ENCODE measurements at regions not wholly inside any gene's neighbourhood (a gene's known extent, or its start where the extent isn't known, plus 50 kb on each side); places are given as distances from the start of the nearest gene placed in this dataset.

DNA sequence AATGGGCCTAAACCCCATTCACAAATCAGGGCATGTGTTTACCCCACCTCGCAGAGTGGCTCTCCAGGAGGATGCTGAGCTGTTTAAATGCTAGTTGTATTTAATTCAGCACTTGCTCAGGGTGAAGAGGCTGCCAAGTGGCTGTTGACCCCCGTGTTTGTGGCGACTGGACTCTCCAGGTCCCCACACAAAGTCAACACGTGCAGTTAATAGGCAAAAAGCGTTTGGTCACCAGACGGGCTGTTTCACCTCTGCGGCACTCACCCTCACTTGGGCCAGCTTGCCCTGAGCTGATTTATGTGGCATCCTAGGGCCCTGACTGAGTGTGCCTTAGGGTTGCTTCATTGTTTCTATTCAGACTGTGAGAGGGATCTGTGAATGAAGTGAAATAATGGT, 152.3 kb downstream of the GAS1 start:
- Histone ChIP-seq H3K9ac (ENCODE audit: low read depth, low read length, poor library complexity) (no peak overlapping the region), H2AFZ (ENCODE audit: low read length) (peak overlapping the region; percentile 30), H3K4ac (ENCODE audit: low read length) (no peak overlapping the region), H3K23ac (ENCODE audit: low read depth, low read length, poor library complexity) (no peak overlapping the region), H2BK5ac (ENCODE audit: low read length) (no peak overlapping the region), H3K9me3 (replicated peaks in 1 of 2; ENCODE audit: control insufficient read depth in 2 of 2, insufficient read depth in 1 of 2, low read depth in 1 of 2, low read length in 2 of 2) (no peaks in the 10 kb centered on the region), H2BK12ac (ENCODE audit: low read length) (no peak overlapping the region), H3K27ac (replicated peaks; ENCODE audit: low read length) (no peak overlapping the region), H3K18ac (ENCODE audit: low read length) (peak overlapping the region; percentile 23), H2BK15ac (ENCODE audit: low read length) (peak overlapping the region; percentile 6), H4K8ac (ENCODE audit: low read depth, low read length) (no peak overlapping the region), H4K91ac (ENCODE audit: low read depth, low read length, poor library complexity) (no peak overlapping the region), H2AK5ac (ENCODE audit: low read depth, low read length) (no peak overlapping the region), H3K14ac (ENCODE audit: low read length) (no peak overlapping the region), H3K36me3 (replicated peaks in 1 of 2; ENCODE audit: control insufficient read depth in 2 of 2, insufficient read depth in 2 of 2, low read length in 2 of 2) (no peaks in the 10 kb centered on the region), H3K4me3 (ENCODE audit: low read length in 2 of 2) (no peak overlapping the region), H3K27me3 (ENCODE audit: control insufficient read depth in 3 of 3, insufficient read depth in 3 of 3, low read depth in 1 of 3, low read length in 3 of 3) (no peaks in the 10 kb centered on the region), H2BK120ac (ENCODE audit: low read depth, low read length) (no peak overlapping the region), H3K4me2 (ENCODE audit: insufficient read depth, low read length, poor library complexity, severe bottlenecking) (peak overlapping the region; percentile 28), H3K79me1 (ENCODE audit: low read depth, low read length) (no peaks in the 10 kb centered on the region), H3K4me1 (ENCODE audit: control insufficient read depth in 2 of 2, insufficient read depth in 1 of 2, low read depth in 1 of 2, low read length in 2 of 2) (peaks cover 15 to 16% of the 10 kb centered on the region in 2 donors)
- WGBS, 2 donors (ENCODE audit: extremely low coverage in 2 of 2, insufficient read length in 2 of 2, insufficient replicate concordance in 1 of 2) = no CpG with 5 or more reads among the region's 7 CpGs
- DNase-seq (ENCODE audit: low spot score) = no peak

DNA sequence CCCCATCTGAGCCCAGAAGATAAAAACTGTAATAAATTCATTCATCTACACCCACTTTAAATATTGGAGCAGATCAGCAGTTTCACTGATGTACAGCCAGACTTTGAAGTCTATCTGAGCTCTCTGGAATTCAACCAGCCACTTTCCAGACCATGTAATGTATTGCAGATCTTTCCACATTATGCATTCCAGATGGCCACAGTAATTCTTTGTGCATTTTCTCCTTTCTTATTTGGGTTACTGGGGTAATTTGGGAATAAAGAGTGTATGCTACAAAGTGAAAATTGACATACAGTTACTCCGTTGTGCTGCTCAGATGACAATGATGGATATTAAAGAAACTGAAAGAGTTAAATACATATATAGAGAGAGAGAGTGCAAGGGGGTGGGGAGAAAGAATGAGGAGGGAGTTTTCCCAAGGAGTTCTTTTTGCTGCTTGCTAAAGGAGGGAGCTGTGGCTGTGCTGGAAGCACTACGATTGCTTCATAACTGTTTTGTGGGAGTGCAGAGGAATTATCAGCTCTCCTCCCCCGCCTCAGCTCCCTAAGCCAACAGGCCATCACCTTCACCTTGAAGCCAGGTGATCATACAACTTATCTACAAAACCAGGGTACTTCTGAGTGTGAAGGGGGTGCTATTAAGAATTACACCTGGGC, 152.8 kb downstream of the GAS1 start:
- H3K9ac ChIP-seq (ENCODE audit: low read depth, low read length, poor library complexity) = no peak overlapping the region
- no CpG with 5 or more reads among the region's 3 CpGs for WGBS, 2 donors (ENCODE audit: extremely low coverage in 2 of 2, insufficient read length in 2 of 2, insufficient replicate concordance in 1 of 2)
- no peak overlapping the region for H4K91ac ChIP-seq (ENCODE audit: low read depth, low read length, poor library complexity)
- H2BK12ac ChIP-seq (ENCODE audit: low read length) = no peak overlapping the region
- H3K23ac ChIP-seq (ENCODE audit: low read depth, low read length, poor library complexity) = no peak overlapping the region
- H3K9me3 ChIP-seq (replicated peaks in 1 of 2; ENCODE audit: control insufficient read depth in 2 of 2, insufficient read depth in 1 of 2, low read depth in 1 of 2, low read length in 2 of 2) = no peaks in the 10 kb centered on the region
- DNase-seq (ENCODE audit: low spot score) = no peak
- no peak overlapping the region for H3K18ac ChIP-seq (ENCODE audit: low read length)
- no peaks in the 10 kb centered on the region for H3K79me1 ChIP-seq (ENCODE audit: low read depth, low read length)
- no peak overlapping the region for H2AK5ac ChIP-seq (ENCODE audit: low read depth, low read length)
- H2BK5ac ChIP-seq (ENCODE audit: low read length) = no peak overlapping the region
- no peak overlapping the region for H2BK120ac ChIP-seq (ENCODE audit: low read depth, low read length)
- no peak overlapping the region for H3K27ac ChIP-seq (replicated peaks; ENCODE audit: low read length)
- H3K4me3 ChIP-seq (ENCODE audit: low read length in 2 of 2) = no peak overlapping the region
- no peaks in the 10 kb centered on the region for H3K36me3 ChIP-seq (replicated peaks in 1 of 2; ENCODE audit: control insufficient read depth in 2 of 2, insufficient read depth in 2 of 2, low read length in 2 of 2)
- no peak overlapping the region for H3K4me2 ChIP-seq (ENCODE audit: insufficient read depth, low read length, poor library complexity, severe bottlenecking)
- peak overlapping the region; percentile 30 for H2AFZ ChIP-seq (ENCODE audit: low read length)
- H3K27me3 ChIP-seq (ENCODE audit: control insufficient read depth in 3 of 3, insufficient read depth in 3 of 3, low read depth in 1 of 3, low read length in 3 of 3) = no peaks in the 10 kb centered on the region
- H3K4ac ChIP-seq (ENCODE audit: low read length) = no peak overlapping the region
- no peak overlapping the region for H4K8ac ChIP-seq (ENCODE audit: low read depth, low read length)
- no peak overlapping the region for H3K14ac ChIP-seq (ENCODE audit: low read length)
- peak overlapping the region; percentile 6 for H2BK15ac ChIP-seq (ENCODE audit: low read length)
- H3K4me1 ChIP-seq (ENCODE audit: control insufficient read depth in 2 of 2, insufficient read depth in 1 of 2, low read depth in 1 of 2, low read length in 2 of 2) = peaks cover 15 to 16% of the 10 kb centered on the region in 2 donors

DNA sequence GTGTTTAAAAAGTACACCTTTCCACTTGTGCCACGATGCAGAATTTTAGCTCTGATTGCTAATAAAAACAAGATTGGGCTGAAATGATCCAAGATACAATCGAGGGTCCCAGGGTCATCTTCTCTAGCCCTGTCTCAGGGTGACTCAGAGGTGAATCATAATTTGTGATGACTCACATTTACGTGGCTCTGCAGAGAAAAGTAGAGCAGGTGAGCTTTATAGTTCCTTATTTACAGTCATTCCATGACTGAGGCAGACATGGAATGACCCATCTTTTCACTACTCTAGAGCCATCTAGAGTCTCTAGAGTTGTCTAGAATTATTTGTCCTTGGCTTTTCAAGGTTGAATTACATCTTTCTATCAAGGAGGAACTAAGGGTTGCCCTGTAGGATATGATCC, 155.2 kb downstream of the GAS1 start:
- no peak overlapping the region for H2BK12ac ChIP-seq (ENCODE audit: low read length)
- no peak overlapping the region for H3K18ac ChIP-seq (ENCODE audit: low read length)
- H3K9me3 ChIP-seq (replicated peaks in 1 of 2; ENCODE audit: control insufficient read depth in 2 of 2, insufficient read depth in 1 of 2, low read depth in 1 of 2, low read length in 2 of 2) = no peaks in the 10 kb centered on the region
- no peak overlapping the region for H2AK5ac ChIP-seq (ENCODE audit: low read depth, low read length)
- no peak overlapping the region for H2BK5ac ChIP-seq (ENCODE audit: low read length)
- H2BK120ac ChIP-seq (ENCODE audit: low read depth, low read length) = no peak overlapping the region
- no peaks in the 10 kb centered on the region for H3K79me1 ChIP-seq (ENCODE audit: low read depth, low read length)
- H3K9ac ChIP-seq (ENCODE audit: low read depth, low read length, poor library complexity) = no peak overlapping the region
- DNase-seq (ENCODE audit: low spot score) = no peak
- H2AFZ ChIP-seq (ENCODE audit: low read length) = no peak overlapping the region
- H3K4me3 ChIP-seq (ENCODE audit: low read length in 2 of 2) = no peak overlapping the region
- no peak overlapping the region for H4K91ac ChIP-seq (ENCODE audit: low read depth, low read length, poor library complexity)
- H3K27ac ChIP-seq (replicated peaks; ENCODE audit: low read length) = no peak overlapping the region
- no peak overlapping the region for H3K14ac ChIP-seq (ENCODE audit: low read length)
- no peak overlapping the region for H3K4me2 ChIP-seq (ENCODE audit: insufficient read depth, low read length, poor library complexity, severe bottlenecking)
- H3K36me3 ChIP-seq (replicated peaks in 1 of 2; ENCODE audit: control insufficient read depth in 2 of 2, insufficient read depth in 2 of 2, low read length in 2 of 2) = no peaks in the 10 kb centered on the region
- H3K27me3 ChIP-seq (ENCODE audit: control insufficient read depth in 3 of 3, insufficient read depth in 3 of 3, low read depth in 1 of 3, low read length in 3 of 3) = no peaks in the 10 kb centered on the region
- H3K4ac ChIP-seq (ENCODE audit: low read length) = no peak overlapping the region
- WGBS, 2 donors (ENCODE audit: extremely low coverage in 2 of 2, insufficient read length in 2 of 2, insufficient replicate concordance in 1 of 2) = no CpG with 5 or more reads among the region's 3 CpGs
- H3K23ac ChIP-seq (ENCODE audit: low read depth, low read length, poor library complexity) = no peak overlapping the region
- H4K8ac ChIP-seq (ENCODE audit: low read depth, low read length) = no peak overlapping the region
- H2BK15ac ChIP-seq (ENCODE audit: low read length) = no peak overlapping the region
- H3K4me1 ChIP-seq (ENCODE audit: control insufficient read depth in 2 of 2, insufficient read depth in 1 of 2, low read depth in 1 of 2, low read length in 2 of 2) = peaks cover 15 to 17% of the 10 kb centered on the region in 2 donors

DNA sequence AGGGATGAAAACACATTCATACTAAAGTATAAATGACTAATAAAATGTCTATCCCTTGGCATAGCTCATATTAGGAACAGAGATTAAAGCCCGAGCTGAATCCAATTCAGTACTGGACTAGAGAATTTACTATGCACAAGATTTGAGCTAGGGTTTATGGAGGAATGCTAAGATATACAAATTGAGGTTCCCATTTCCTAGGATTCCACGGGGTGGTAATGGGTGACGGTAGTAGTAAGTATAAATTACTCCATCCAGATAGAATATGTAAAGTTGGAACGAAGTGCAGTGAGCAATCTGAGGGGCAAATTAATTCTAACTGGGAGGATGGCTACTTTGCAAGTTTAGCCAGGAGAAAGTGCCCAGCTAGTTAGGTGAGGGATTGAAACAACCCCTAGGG, 156.5 kb downstream of the GAS1 start:
- no peak overlapping the region for H3K4me3 ChIP-seq (ENCODE audit: low read length in 2 of 2)

More for the DNA sequence above, 156.5 kb downstream of the GAS1 start:
- H2BK5ac ChIP-seq (ENCODE audit: low read length) = no peak overlapping the region
- no peaks in the 10 kb centered on the region for H3K36me3 ChIP-seq (replicated peaks in 1 of 2; ENCODE audit: control insufficient read depth in 2 of 2, insufficient read depth in 2 of 2, low read length in 2 of 2)
- H2AFZ ChIP-seq (ENCODE audit: low read length) = no peak overlapping the region
- no peak for DNase-seq (ENCODE audit: low spot score)
- H3K27me3 ChIP-seq (ENCODE audit: control insufficient read depth in 3 of 3, insufficient read depth in 3 of 3, low read depth in 1 of 3, low read length in 3 of 3) = no peaks in the 10 kb centered on the region
- no peak overlapping the region for H3K14ac ChIP-seq (ENCODE audit: low read length)
- WGBS, 2 donors (ENCODE audit: extremely low coverage in 2 of 2, insufficient read length in 2 of 2, insufficient replicate concordance in 1 of 2) = no CpG with 5 or more reads among the region's 4 CpGs
- no peaks in the 10 kb centered on the region for H3K79me1 ChIP-seq (ENCODE audit: low read depth, low read length)
- no peaks in the 10 kb centered on the region for H3K9me3 ChIP-seq (replicated peaks in 1 of 2; ENCODE audit: control insufficient read depth in 2 of 2, insufficient read depth in 1 of 2, low read depth in 1 of 2, low read length in 2 of 2)
- H3K27ac ChIP-seq (replicated peaks; ENCODE audit: low read length) = no peak overlapping the region
- H2AK5ac ChIP-seq (ENCODE audit: low read depth, low read length) = no peak overlapping the region
- H4K8ac ChIP-seq (ENCODE audit: low read depth, low read length) = no peak overlapping the region
- H2BK15ac ChIP-seq (ENCODE audit: low read length) = no peak overlapping the region
- H3K9ac ChIP-seq (ENCODE audit: low read depth, low read length, poor library complexity) = no peak overlapping the region
- H3K4me1 ChIP-seq (ENCODE audit: control insufficient read depth in 2 of 2, insufficient read depth in 1 of 2, low read depth in 1 of 2, low read length in 2 of 2) = peaks cover 14% of the 10 kb centered on the region in 2 donors
- H2BK120ac ChIP-seq (ENCODE audit: low read depth, low read length) = no peak overlapping the region
- H3K18ac ChIP-seq (ENCODE audit: low read length) = no peak overlapping the region
- no peak overlapping the region for H3K23ac ChIP-seq (ENCODE audit: low read depth, low read length, poor library complexity)
- no peak overlapping the region for H3K4ac ChIP-seq (ENCODE audit: low read length)
- H4K91ac ChIP-seq (ENCODE audit: low read depth, low read length, poor library complexity) = no peak overlapping the region
- no peak overlapping the region for H2BK12ac ChIP-seq (ENCODE audit: low read length)
- H3K4me2 ChIP-seq (ENCODE audit: insufficient read depth, low read length, poor library complexity, severe bottlenecking) = no peak overlapping the region

All from neuronal stem cell (in vitro differentiated cells).